ENCODE measurements at regions not wholly inside any gene's neighbourhood (a gene's known extent, or its start where the extent isn't known, plus 50 kb on each side); places are given as distances from the start of the nearest gene placed in this dataset.

- TF ChIP-seq CTCF (IDR thresholded peaks at IDR 0.05; ENCODE audit: borderline replicate concordance, extremely low read depth, low read length, poor library complexity, severe bottlenecking) (no peak), EZH2 (IDR thresholded peaks at IDR 0.05; ENCODE audit: borderline replicate concordance, low read depth, low read length, severe bottlenecking) (no peak)
These were observed 155.9 kb downstream of the DISP1 start for GRCh38 chr1:222970711-222971110.

All from DND-41 (cell line).